CD4-positive, alpha-beta T cell treated with Interleukin-4 for 1 hour (primary cell): ENCODE measurements at regions not wholly inside any gene's neighbourhood (a gene's known extent, or its start where the extent isn't known, plus 50 kb on each side); places are given as distances from the start of the nearest gene placed in this dataset.

Experiments used
- DNase-seq, 2 donors: peaks; one replicate each; pipeline ENCODE4 v3.0.0-alpha.2; 2020 to 2022

- DNase-seq: no peak
Observed at GRCh38 chr1:222358100-222358499, 189.8 kb downstream of the HHIPL2 start.

- no peak for DNase-seq
Observed at GRCh38 chr1:222357252-222357651, 190.7 kb downstream of the HHIPL2 start.

GRCh38 chr1:222347627-222348026 is 200.3 kb downstream of the HHIPL2 start:
- DNase-seq: no peak

- no peak for DNase-seq
Observed at GRCh38 chr1:222346955-222347354, 200.9 kb downstream of the HHIPL2 start.

GRCh38 chr1:222339376-222339947 is 208.4 kb downstream of the HHIPL2 start:
- DNase-seq: no peak

GRCh38 chr1:222335586-222335985 is 212.3 kb downstream of the HHIPL2 start:
- DNase-seq: no peak

GRCh38 chr1:222334026-222334680 is 213.8 kb downstream of the HHIPL2 start:
- DNase-seq: no peak

GRCh38 chr1:222331765-222332164 is 216.1 kb downstream of the HHIPL2 start:
- DNase-seq: no peak

GRCh38 chr1:222331340-222331739 is 216.6 kb downstream of the HHIPL2 start:
- DNase-seq: no peak

GRCh38 chr1:222329493-222330045 is 218.3 kb downstream of the HHIPL2 start:
- no peak for DNase-seq

- no peak for DNase-seq
Observed at GRCh38 chr1:222326710-222327036, 221.2 kb downstream of the HHIPL2 start.

GRCh38 chr1:222326006-222326709 is 221.7 kb downstream of the HHIPL2 start:
- DNase-seq: no peak

- no peak for DNase-seq
Observed at GRCh38 chr1:222325506-222325905, 222.4 kb downstream of the HHIPL2 start.

- DNase-seq: no peak
Observed at GRCh38 chr1:222314839-222315238, 233.1 kb downstream of the HHIPL2 start.

GRCh38 chr1:222310836-222311235 is 237.1 kb downstream of the HHIPL2 start:
- peak; percentile 17 to 26 for DNase-seq

- no peak for DNase-seq
Observed at GRCh38 chr1:222307621-222308020, 240.3 kb downstream of the HHIPL2 start.

GRCh38 chr1:222306512-222306911 is 241.4 kb downstream of the HHIPL2 start:
- DNase-seq: no peak

- no peak for DNase-seq
Observed at GRCh38 chr1:222306011-222306410, 241.9 kb downstream of the HHIPL2 start.

GRCh38 chr1:222301652-222302051 is 246.3 kb downstream of the HHIPL2 start:
- DNase-seq: no peak

GRCh38 chr1:222299524-222299923 is 248.4 kb downstream of the HHIPL2 start:
- DNase-seq: no peak

GRCh38 chr1:222290866-222291265 is 257.0 kb downstream of the HHIPL2 start:
- DNase-seq: no peak

GRCh38 chr1:222288053-222288452 is 259.9 kb downstream of the HHIPL2 start:
- peak; percentile 10 to 36 for DNase-seq

- DNase-seq: no peak
Observed at GRCh38 chr1:222286011-222286410, 261.9 kb downstream of the HHIPL2 start.

- no peak for DNase-seq
Observed at GRCh38 chr1:222285526-222285925, 262.4 kb downstream of the HHIPL2 start.
